IMR-90 (cell line): ENCODE measurements at regions not wholly inside any gene's neighbourhood (a gene's known extent, or its start where the extent isn't known, plus 50 kb on each side); places are given as distances from the start of the nearest gene placed in this dataset.

Source experiments
- ATAC-seq: fragments of 200-7000 bp; cut with Tn5 transposase; 2 replicates; pipeline ENCODE4 v1.9.1; 2020; ENCODE audit warnings: low read depth, mild to moderate bottlenecking, moderate library complexity
- BruUV-seq: library from RNA; stranded (reverse); fragments of 400-500 nt; replicated peaks from 2 replicates; lab custom pipeline; 2021; lab: Mats Ljungman, UMichigan
- CTCF ChIA-PET: fragments of 300-600 bp; formaldehyde crosslinking; extraction: SDS; loops from one replicate; lab custom pipeline; 2021; ENCODE audit warnings: antibody characterized with exemption; lab: Yijun Ruan, JAX
- POLR2A ChIA-PET: fragments of 300-600 bp; sonication (Branson Sonifier 250); formaldehyde crosslinking; loops from one replicate; lab custom pipeline; 2022; ENCODE audit warnings: antibody characterized with exemption; ENCODE audit not compliant: unreplicated experiment; lab: Charles Lee
- DNase-seq: peaks from one replicate; pipeline ENCODE4 v3.0.0; 2013
- H2AFZ ChIP-seq: replicated peaks from 2 replicates; pipeline ENCODE3; 2013; ENCODE audit warnings: low read length, mild to moderate bottlenecking; ENCODE audit not compliant: poor library complexity
- H2AK5ac ChIP-seq: 2 replicates; pipeline ENCODE4 v1.6.1; 2013; ENCODE audit warnings: low read depth, low read length, inconsistent platforms
- H2AK9ac ChIP-seq: replicated peaks from 2 replicates; pipeline ENCODE3; 2013; ENCODE audit warnings: mild to moderate bottlenecking, low read depth, low read length, moderate library complexity; ENCODE audit not compliant: poor library complexity
- H2BK120ac ChIP-seq: 2 replicates; pipeline ENCODE4 v1.6.1; 2013; ENCODE audit warnings: low read depth, low read length, inconsistent platforms
- H2BK15ac ChIP-seq: 3 replicates; pipeline ENCODE4 v1.6.1; 2013; ENCODE audit warnings: low read depth, low read length, inconsistent platforms
- H2BK20ac ChIP-seq: 2 replicates; pipeline ENCODE4 v1.6.1; 2013; ENCODE audit warnings: low read depth, mild to moderate bottlenecking, inconsistent platforms, low read length, moderate library complexity
- H2BK5ac ChIP-seq: 2 replicates; pipeline ENCODE4 v1.6.1; 2013; ENCODE audit warnings: mild to moderate bottlenecking, low read depth, low read length, inconsistent platforms; ENCODE audit not compliant: poor library complexity, severe bottlenecking
- H3K14ac ChIP-seq: replicated peaks from 2 replicates; pipeline ENCODE4 v1.6.1; 2013; ENCODE audit warnings: low read depth, low read length, inconsistent platforms
- H3K18ac ChIP-seq: 2 replicates; pipeline ENCODE4 v1.6.1; 2013; ENCODE audit warnings: low read depth, low read length, control low read depth
- H3K23ac ChIP-seq: 2 replicates; pipeline ENCODE4 v1.6.1; 2013; ENCODE audit warnings: low read depth, low read length, inconsistent platforms
- H3K27ac ChIP-seq: 2 replicates; pipeline ENCODE4 v1.5.1; 2013; ENCODE audit warnings: mild to moderate bottlenecking, control low read depth, low read length; ENCODE audit not compliant: insufficient read depth
- H3K27me3 ChIP-seq: 2 replicates; pipeline ENCODE4 v1.6.1; 2013; ENCODE audit warnings: low read length; ENCODE audit not compliant: control insufficient read depth, insufficient read depth
- H3K36me3 ChIP-seq: 2 replicates; pipeline ENCODE4 v1.6.1; 2013; ENCODE audit warnings: low read length, mixed read lengths; ENCODE audit not compliant: control insufficient read depth, insufficient read depth
- H3K4ac ChIP-seq: 2 replicates; pipeline ENCODE4 v1.6.1; 2013; ENCODE audit warnings: low read depth, low read length, inconsistent platforms
- H3K4me1 ChIP-seq: 2 replicates; pipeline ENCODE4 v1.6.1; 2013; ENCODE audit warnings: low read length, mixed read lengths; ENCODE audit not compliant: control insufficient read depth, insufficient read depth
- H3K4me2 ChIP-seq: 2 replicates; pipeline ENCODE4 v1.6.1; 2013; ENCODE audit warnings: low read depth, mild to moderate bottlenecking, control low read depth, low read length, moderate library complexity
- H3K4me3 ChIP-seq: 2 replicates; pipeline ENCODE4 v1.5.1; 2013; ENCODE audit warnings: low read depth, mild to moderate bottlenecking, control low read depth, low read length, moderate library complexity; ENCODE audit not compliant: insufficient read depth
- H3K56ac ChIP-seq: 2 replicates; pipeline ENCODE4 v1.6.1; 2013; ENCODE audit warnings: low read length, inconsistent platforms; ENCODE audit not compliant: insufficient read depth; ENCODE audit errors: extremely low read depth
- H3K79me1 ChIP-seq, 2 experiments: 2 replicates each; pipeline ENCODE4 v1.6.1; 2013; ENCODE audit warnings: low read length in 2 of 2, inconsistent platforms in 1 of 2, low read depth in 1 of 2
- H3K9ac ChIP-seq: 2 replicates; pipeline ENCODE4 v1.6.1; 2013; ENCODE audit warnings: low read depth, low read length, control low read depth
- H3K9me1 ChIP-seq: 2 replicates; pipeline ENCODE4 v1.6.1; 2013; ENCODE audit warnings: low read length, inconsistent platforms; ENCODE audit not compliant: insufficient read depth
- H3K9me3 ChIP-seq: 2 replicates; pipeline ENCODE4 v1.6.1; 2013; ENCODE audit warnings: low read length; ENCODE audit not compliant: control insufficient read depth, insufficient read depth
- H4K20me1 ChIP-seq: 2 replicates; pipeline ENCODE4 v1.6.1; 2013; ENCODE audit warnings: low read length, inconsistent platforms; ENCODE audit not compliant: insufficient read depth
- H4K5ac ChIP-seq: 2 replicates; pipeline ENCODE4 v1.6.1; 2013; ENCODE audit warnings: mild to moderate bottlenecking, low read depth, low read length, control low read depth
- H4K8ac ChIP-seq, 2 experiments: 2 replicates each; pipeline ENCODE4 v1.6.1; 2013; ENCODE audit warnings: low read depth in 2 of 2, low read length in 2 of 2, control low read depth in 1 of 2, inconsistent platforms in 1 of 2
- H4K91ac ChIP-seq: 2 replicates; pipeline ENCODE4 v1.6.1; 2013; ENCODE audit warnings: low read depth, low read length, inconsistent platforms; ENCODE audit not compliant: insufficient read depth
- CEBPB ChIP-seq: IDR thresholded peaks from 2 replicates; pipeline ENCODE4 v1.6.1; 2012; ENCODE audit warnings: low read depth, low read length, improper control_type of control experiment
- CHD1 ChIP-seq: IDR thresholded peaks from 2 replicates; pipeline ENCODE4 v1.6.1; 2012; ENCODE audit warnings: low read depth, low read length, improper control_type of control experiment
- MAFK ChIP-seq: IDR thresholded peaks from 2 replicates; pipeline ENCODE4 v1.6.1; 2012; ENCODE audit warnings: low read depth, low read length, improper control_type of control experiment
- NFE2L2 ChIP-seq: fragments of 150-350 bp; IDR thresholded peaks from 2 replicates; pipeline ENCODE4 v1.6.1; 2016; ENCODE audit warnings: low read depth, mild to moderate bottlenecking, low read length
- POLR2A ChIP-seq: IDR thresholded peaks from 2 replicates; pipeline ENCODE4 v1.6.1; 2012; ENCODE audit warnings: mild to moderate bottlenecking, low read depth, low read length
- WGBS, 2 experiments: methylation state at CpG; one replicate each; pipeline versions ENCODE4 v1.1.5 to v1.1.7; 2013; ENCODE audit warnings: missing lambda C conversion rate in 2 of 2; ENCODE audit not compliant: insufficient read length in 1 of 2; ENCODE audit errors: extremely low coverage in 2 of 2; 5-methylcytosine and 5-hydroxymethylcytosine counted together
- dilution Hi-C: fragments of 300-500 bp; cut with HindIII; formaldehyde crosslinking; loops from one replicate; pipeline ENCODE4 v1.14.3; 2018; ENCODE audit warnings: low sequenced_read_pairs; ENCODE audit not compliant: unreplicated experiment
- in situ Hi-C: fragments of 300-500 bp; cut with MboI; formaldehyde crosslinking; loops from 3 replicates; pipeline ENCODE4 v1.14.3; 2019; ENCODE audit warnings: low sequenced_read_pairs, inconsistent platforms, mixed read lengths
- intact Hi-C: fragments of 100-400 bp; cut with micrococcal nuclease; formaldehyde crosslinking; loops from 2 replicates; pipeline ENCODE4 v1.10.0; 2022

DNA sequence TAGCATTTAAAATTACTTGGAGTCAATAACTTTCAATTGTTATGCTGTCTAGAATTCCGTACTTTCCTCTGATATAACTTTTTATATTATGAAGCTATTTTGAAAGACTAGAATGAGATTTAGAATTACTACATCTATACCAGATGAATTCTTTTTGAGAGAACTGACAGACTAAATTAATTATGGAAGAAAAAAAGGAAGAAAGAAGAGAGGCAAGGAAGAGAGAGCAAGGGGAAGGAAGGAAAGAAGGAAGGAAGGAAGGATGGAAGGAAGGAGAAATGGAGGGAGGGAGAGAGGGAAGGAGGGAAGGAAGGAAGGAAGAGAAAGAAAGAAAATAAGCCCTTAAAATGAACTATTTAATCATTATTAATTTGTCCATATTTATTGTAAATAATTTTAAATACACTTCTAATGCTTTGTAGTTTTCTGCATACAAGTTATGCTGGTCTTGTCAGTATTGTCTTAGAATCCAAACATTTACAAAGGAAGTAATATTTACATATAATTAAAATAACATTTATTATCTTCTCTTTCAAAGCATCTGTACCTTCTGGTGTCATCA, 280.4 kb upstream of the HSF2 start:
- Histone ChIP-seq H3K56ac (no peak overlapping the region), H2AFZ (no peak overlapping the region), H3K9ac (no peak overlapping the region), H3K27ac (no peak overlapping the region), H3K4me1 (no peaks in the 10 kb centered on the region), H3K4ac (no peak overlapping the region), H3K14ac (no peak overlapping the region), H3K4me2 (no peak overlapping the region), H3K27me3 (no peaks in the 10 kb centered on the region), H3K18ac (no peak overlapping the region), H3K36me3 (no peaks in the 10 kb centered on the region), H4K91ac (no peak overlapping the region), H2BK15ac (no peak overlapping the region), H2AK9ac (no peak overlapping the region), H2BK5ac (no peak overlapping the region), H2AK5ac (no peak overlapping the region), H3K79me1 (no peaks in the 10 kb centered on the region), H4K8ac (no peak overlapping the region), H4K20me1 (no peaks in the 10 kb centered on the region), H3K23ac (no peak overlapping the region), H2BK120ac (no peak overlapping the region), H4K5ac (no peak overlapping the region), H3K9me1 (no peaks in the 10 kb centered on the region), H3K9me3 (no peaks in the 10 kb centered on the region), H2BK20ac (no peak overlapping the region), H3K4me3 (no peak overlapping the region)
- DNase-seq (no peak), ATAC-seq (no peak)
- ChIA-PET CTCF (no interaction called here), POLR2A (no interaction called here)
- no peak for TF ChIP-seq CEBPB
- TF ChIP-seq MAFK = no peak
- TF ChIP-seq POLR2A = no peak
- TF ChIP-seq CHD1 = no peak
- no peak for TF ChIP-seq NFE2L2
- dilution Hi-C loops (no loop called here), in situ Hi-C loops (no loop called here), intact Hi-C loops (no loop called here)
- WGBS, 2 experiments = no CpG with 5 or more reads among the region's 1 CpG
- no TSS peak for BruUV-seq
